Peyer's patch (tissue), 4 donors: ENCODE measurements at regions not wholly inside any gene's neighbourhood (a gene's known extent, or its start where the extent isn't known, plus 50 kb on each side); places are given as distances from the start of the nearest gene placed in this dataset.

ENCODE experiments used
- DNase-seq, 3 donors: peaks; one replicate each; pipeline ENCODE4 v3.0.0-alpha.2; 2017 to 2019
- H3K27ac ChIP-seq, 4 donors: fragments of 200-600 bp; sonication (generic); one replicate each; pipeline ENCODE4 v1.5.1; 2016 to 2019
- H3K27me3 ChIP-seq, 2 donors: fragments of 200-600 bp; sonication (generic); one replicate each; pipeline ENCODE4 v1.5.1; 2019
- H3K36me3 ChIP-seq, 3 donors: fragments of 200-600 bp; sonication (generic); one replicate each; pipeline ENCODE4 v1.5.1; 2016 to 2019
- H3K4me1 ChIP-seq, 4 donors: fragments of 200-600 bp; sonication (generic); one replicate each; pipeline ENCODE4 v1.5.1; 2016 to 2019
- H3K4me3 ChIP-seq, 4 donors: fragments of 200-600 bp; sonication (generic); 1 replicate in 3 of 4; 2 replicates in 1 of 4; pipeline ENCODE4 v1.5.1; 2016 to 2019; ENCODE audit warnings: mild to moderate bottlenecking in 1 of 4
- H3K9me3 ChIP-seq, 4 donors: fragments of 200-600 bp; sonication (generic); one replicate each; pipeline ENCODE4 v1.5.1; 2016 to 2019; ENCODE audit warnings: mild to moderate bottlenecking in 1 of 4
- CTCF ChIP-seq, 6 experiments: fragments of 450-650 bp in 4 of 6; fragments of 200-600 bp in 2 of 6; sonication (generic) in 1 of 6; IDR thresholded peaks; one replicate each; pipeline ENCODE4 v1.5.1; 2017 to 2019; ENCODE audit warnings: antibody characterized with exemption in 6 of 6, mild to moderate bottlenecking in 3 of 6, moderate library complexity in 1 of 6
- POLR2A ChIP-seq, 2 donors: fragments of 450-650 bp; IDR thresholded peaks; one replicate each; pipeline ENCODE4 v1.5.1; 2017; ENCODE audit warnings: antibody characterized with exemption in 2 of 2, mild to moderate bottlenecking in 2 of 2, moderate library complexity in 2 of 2

- no peak for TF ChIP-seq POLR2A (IDR thresholded peaks at IDR 0.05)
- TF ChIP-seq CTCF (IDR thresholded peaks at IDR 0.05): no peak
- no peak overlapping the region for H3K27ac ChIP-seq
- DNase-seq: no peak
These were observed 153.2 kb upstream of the SLC13A1 start for GRCh38 chr7:123352973-123353372.

DNA sequence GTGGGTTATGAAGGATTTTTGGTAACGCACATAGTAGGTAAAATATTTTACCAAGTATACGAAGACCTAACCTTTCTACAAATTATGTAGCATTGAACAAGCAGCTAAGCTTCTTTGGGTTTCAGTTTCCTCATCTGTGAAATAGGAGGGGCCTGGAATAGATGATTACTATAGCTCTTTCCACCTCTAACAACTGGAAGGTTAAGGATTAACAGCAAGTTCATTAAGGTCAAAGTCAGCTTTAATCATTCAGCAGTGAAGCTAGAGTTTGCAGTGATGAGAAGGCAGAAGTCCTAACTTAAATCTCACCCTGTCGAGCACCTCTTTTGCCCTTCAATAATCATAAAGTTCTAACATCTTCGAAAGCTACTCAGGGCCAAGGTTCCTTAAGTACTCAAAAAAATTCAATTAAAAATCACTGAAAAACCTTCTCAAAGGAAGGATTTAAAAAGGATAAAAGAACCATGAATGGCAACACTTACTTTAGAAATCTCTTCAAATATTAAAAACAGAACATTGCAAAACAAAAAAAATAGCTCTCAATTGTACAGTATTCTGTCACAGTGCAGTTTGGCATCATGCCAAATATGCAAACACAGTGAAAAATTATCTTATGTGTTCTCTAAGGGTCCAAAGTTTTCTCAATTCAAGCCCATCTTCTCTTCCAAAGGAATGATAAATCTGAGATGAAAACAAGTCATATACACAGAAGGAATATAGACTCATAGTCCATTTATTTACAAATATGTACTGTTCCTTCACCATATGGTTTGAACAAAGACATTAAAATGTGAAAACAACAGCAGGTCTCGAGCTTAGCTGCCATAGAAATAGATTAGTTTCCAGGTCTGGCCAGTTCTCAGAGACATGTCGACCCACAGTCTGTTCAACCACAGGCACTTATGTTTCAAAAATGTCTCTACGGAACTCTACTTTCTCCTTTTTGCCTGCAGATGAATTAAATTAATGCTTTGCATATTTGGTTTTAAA lies 152.0 kb upstream of the SLC13A1 start:
- TF ChIP-seq POLR2A (IDR thresholded peaks at IDR 0.05) (no peak), CTCF (IDR thresholded peaks at IDR 0.05) (no peak)
- no peaks in the 10 kb centered on the region for H3K9me3 ChIP-seq
- no peak overlapping the region for H3K27ac ChIP-seq
- DNase-seq: no peak
- H3K4me1 ChIP-seq: no peaks in the 10 kb centered on the region
- no peaks in the 10 kb centered on the region for H3K27me3 ChIP-seq
- H3K36me3 ChIP-seq: no peaks in the 10 kb centered on the region
- H3K4me3 ChIP-seq: no peak overlapping the region

More at GRCh38 chr7:123352973-123353372, 153.2 kb upstream of the SLC13A1 start:
- Histone ChIP-seq H3K4me1 (no peaks in the 10 kb centered on the region), H3K4me3 (no peak overlapping the region), H3K27me3 (no peaks in the 10 kb centered on the region), H3K9me3 (no peaks in the 10 kb centered on the region), H3K36me3 (no peaks in the 10 kb centered on the region)

- no peak overlapping the region for H3K27ac ChIP-seq
- no peaks in the 10 kb centered on the region for H3K4me1 ChIP-seq
- no peak overlapping the region for H3K4me3 ChIP-seq
- H3K27me3 ChIP-seq: no peaks in the 10 kb centered on the region
- H3K9me3 ChIP-seq: no peaks in the 10 kb centered on the region
- TF ChIP-seq CTCF (IDR thresholded peaks at IDR 0.05) (no peak), POLR2A (IDR thresholded peaks at IDR 0.05) (no peak)
- H3K36me3 ChIP-seq: no peaks in the 10 kb centered on the region
- no peak for DNase-seq
These were observed 151.3 kb upstream of the SLC13A1 start for GRCh38 chr7:123351027-123351426.

GRCh38 chr7:123348690-123349089 lies 148.9 kb upstream of the SLC13A1 start:
- Histone ChIP-seq H3K36me3 (no peaks in the 10 kb centered on the region), H3K27me3 (no peaks in the 10 kb centered on the region), H3K27ac (no peak overlapping the region), H3K9me3 (no peaks in the 10 kb centered on the region), H3K4me3 (no peak overlapping the region), H3K4me1 (no peaks in the 10 kb centered on the region)
- TF ChIP-seq CTCF (IDR thresholded peaks at IDR 0.05): no peak
- no peak for TF ChIP-seq POLR2A (IDR thresholded peaks at IDR 0.05)
- no peak for DNase-seq

DNA sequence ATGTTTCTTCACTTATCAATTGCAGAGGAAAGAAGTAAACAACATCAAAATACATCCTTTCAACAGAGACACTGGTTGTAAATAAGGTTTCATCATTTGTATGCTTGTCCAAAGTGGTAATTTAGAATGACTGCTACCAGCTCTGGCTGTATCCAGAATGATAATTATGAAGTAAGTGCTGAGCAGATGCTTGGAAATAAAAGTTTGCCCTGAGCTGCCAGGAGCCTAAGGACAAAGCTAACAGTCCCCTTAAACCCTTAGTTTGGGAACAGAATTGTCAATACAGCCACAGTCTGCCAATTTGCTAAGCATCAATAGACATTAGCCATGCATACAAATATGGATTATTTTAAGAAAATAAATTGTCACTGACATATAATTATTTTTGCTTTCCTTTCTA lies 147.0 kb upstream of the SLC13A1 start:
- TF ChIP-seq CTCF (IDR thresholded peaks at IDR 0.05) (no peak), POLR2A (IDR thresholded peaks at IDR 0.05) (no peak)
- Histone ChIP-seq H3K4me3 (no peak overlapping the region), H3K9me3 (no peaks in the 10 kb centered on the region), H3K4me1 (no peaks in the 10 kb centered on the region), H3K36me3 (no peaks in the 10 kb centered on the region), H3K27ac (no peak overlapping the region), H3K27me3 (no peaks in the 10 kb centered on the region)
- DNase-seq: no peak
